Suppressor macrophage (primary cell): ENCODE measurements at regions not wholly inside any gene's neighbourhood (a gene's known extent, or its start where the extent isn't known, plus 50 kb on each side); places are given as distances from the start of the nearest gene placed in this dataset.
"Not testable (repeated sequence)": the region's sequence is repeated elsewhere in the genome, so short reads cannot be mapped to it uniquely, and the experiment has no call there.

ENCODE experiments used
- DNase-seq, 4 experiments: peaks; one replicate each; pipeline ENCODE4 v3.0.0-alpha.2; 2020 to 2022

- DNase-seq, result no peak
Measured at GRCh38 chr5:89722538-89722937, 687.0 kb downstream of the CETN3 start.

- DNase-seq, result no peak
Measured at GRCh38 chr5:89721931-89722330, 687.6 kb downstream of the CETN3 start.

- DNase-seq, result no peak
Measured at GRCh38 chr5:89721353-89721752, 688.2 kb downstream of the CETN3 start.

- no peak for DNase-seq
Measured at GRCh38 chr5:89712134-89712700, 697.3 kb downstream of the CETN3 start.

- DNase-seq, result no peak
Measured at GRCh38 chr5:89711526-89711925, 698.0 kb downstream of the CETN3 start.

- no peak for DNase-seq
Measured at GRCh38 chr5:89710006-89710405, 699.5 kb downstream of the CETN3 start.

- peak; percentile 46 to 71 (median 56) for DNase-seq
Measured at GRCh38 chr5:89707891-89708290, 701.7 kb downstream of the CETN3 start.

- DNase-seq, result no peak
Measured at GRCh38 chr5:89706731-89707130, 702.8 kb downstream of the CETN3 start.

- no peak for DNase-seq
Measured at GRCh38 chr5:89703817-89704216, 705.7 kb downstream of the CETN3 start.

GRCh38 chr5:89698028-89698427 lies 711.5 kb downstream of the CETN3 start:
- no peak for DNase-seq

- no peak for DNase-seq
Measured at GRCh38 chr5:89697581-89697980, 712.0 kb downstream of the CETN3 start.

GRCh38 chr5:89695371-89695770 lies 714.2 kb downstream of the CETN3 start:
- DNase-seq, result no peak

GRCh38 chr5:89694026-89694550 lies 715.5 kb downstream of the CETN3 start:
- no peak for DNase-seq

GRCh38 chr5:89690331-89690730 lies 719.2 kb downstream of the CETN3 start:
- no peak for DNase-seq

GRCh38 chr5:89686081-89686765 lies 723.3 kb downstream of the CETN3 start:
- peak in 3 of 4 experiments; percentile 5 to 22 (median 11) for DNase-seq

GRCh38 chr5:89676634-89677033 lies 732.9 kb downstream of the CETN3 start:
- no peak for DNase-seq

GRCh38 chr5:89673019-89673418 lies 736.5 kb downstream of the CETN3 start:
- no peak for DNase-seq

GRCh38 chr5:89668821-89669220 lies 740.7 kb downstream of the CETN3 start:
- DNase-seq, result no peak

GRCh38 chr5:89662499-89662898 lies 747.1 kb downstream of the CETN3 start:
- DNase-seq, result no peak

GRCh38 chr5:89638871-89639270 lies 755.9 kb upstream of the MEF2C start:
- no peak for DNase-seq

GRCh38 chr5:89634176-89634575 lies 751.2 kb upstream of the MEF2C start:
- DNase-seq, result not testable (repeated sequence)

GRCh38 chr5:89630064-89630463 lies 747.1 kb upstream of the MEF2C start:
- DNase-seq, result not testable (repeated sequence)

- DNase-seq, result no peak
Measured at GRCh38 chr5:89628876-89629635, 746.1 kb upstream of the MEF2C start.
